ENCODE measurements at regions not wholly inside any gene's neighbourhood (a gene's known extent, or its start where the extent isn't known, plus 50 kb on each side); places are given as distances from the start of the nearest gene placed in this dataset.

DNA sequence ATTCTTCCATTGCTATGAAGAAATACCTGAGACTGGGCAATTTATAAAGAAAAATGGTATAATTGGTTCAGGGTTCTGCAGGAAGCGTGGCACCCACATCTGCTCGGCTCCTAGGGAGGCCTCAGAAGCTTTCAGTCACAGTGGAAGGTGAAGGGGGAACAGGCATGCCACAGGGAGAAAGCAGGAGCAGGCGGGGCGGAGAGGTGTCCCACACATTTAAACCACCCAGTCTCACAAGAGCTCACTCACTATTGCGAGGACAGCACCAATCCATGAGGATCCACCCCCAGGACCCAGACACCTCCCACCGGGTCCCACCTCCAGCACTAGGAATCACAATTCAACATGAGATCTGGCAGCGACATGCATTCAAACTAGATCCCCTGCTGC is 56.0 kb upstream of the C14orf180 start:
- CTCF ChIA-PET: no interaction called here

DNA sequence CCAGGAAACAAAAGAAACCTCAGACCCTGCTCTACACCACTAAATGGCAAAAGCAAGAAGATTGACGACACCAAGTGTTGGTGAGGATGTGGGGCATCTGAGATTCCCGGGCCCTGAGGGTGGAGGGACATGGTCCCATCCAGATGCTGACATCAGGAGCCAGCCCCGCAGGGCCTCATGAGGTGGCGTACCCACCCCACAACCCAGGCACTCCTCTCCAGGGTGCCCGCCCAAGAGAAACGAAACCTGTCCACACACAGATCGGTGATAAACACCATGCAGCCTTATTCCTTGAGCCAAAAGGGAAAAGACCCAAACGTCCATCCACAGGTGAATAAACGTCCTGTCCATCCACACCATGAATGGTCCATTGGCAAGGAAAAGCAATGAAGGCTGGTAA is 54.8 kb upstream of the C14orf180 start:
- POLR2A ChIA-PET: no interaction called here
- Histone ChIP-seq H3K27me3 (ENCODE audit: insufficient read depth) (no peaks in the 10 kb centered on the region), H3K79me2 (ENCODE audit: insufficient read depth) (no peaks in the 10 kb centered on the region), H3K4me1 (ENCODE audit: control insufficient read depth in 1 of 2, insufficient read depth in 2 of 2, low read depth in 1 of 2, low read length in 1 of 2) (no peaks in the 10 kb centered on the region; a peak in 1 of 4 replicates), H3K27ac (ENCODE audit: low read depth in 2 of 2, low read length in 1 of 2) (no peak overlapping the region), H3K4me2 (no peak overlapping the region), H3K36me3 (replicated peaks in 1 of 2; ENCODE audit: control insufficient read depth in 1 of 2, insufficient read depth in 2 of 2, low read length in 1 of 2) (no peaks in the 10 kb centered on the region), H3F3A (replicated peaks; ENCODE audit: insufficient read depth) (no peaks in the 10 kb centered on the region), H4K20me1 (ENCODE audit: insufficient read depth) (no peaks in the 10 kb centered on the region), H3K9me2 (no peaks in the 10 kb centered on the region), H3K4me3 (ENCODE audit: low read depth in 2 of 2, low read length in 1 of 2) (no peak overlapping the region), H2AFZ (ENCODE audit: low read depth) (no peak overlapping the region), H3K9me3 (no peaks in the 10 kb centered on the region), H3K9ac (no peak overlapping the region)
- TF ChIP-seq FOSL2 (IDR thresholded peaks at IDR 0.05; ENCODE audit: borderline replicate concordance, low read depth) (no peak), SIN3A (IDR thresholded peaks at IDR 0.05; ENCODE audit: borderline replicate concordance, low read depth, low read length) (no peak), EZH2phosphoT487 (IDR thresholded peaks at IDR 0.05; ENCODE audit: borderline replicate concordance, low read depth) (no peak), NRF1 (IDR thresholded peaks at IDR 0.05; ENCODE audit: low read depth, low read length) (no peak), RFX5 (IDR thresholded peaks at IDR 0.05; ENCODE audit: low read length) (no peak), FOXM1 (IDR thresholded peaks at IDR 0.05; ENCODE audit: low read depth) (no peak), MEF2A (IDR thresholded peaks at IDR 0.05; ENCODE audit: borderline replicate concordance, low read depth) (no peak)
- TF ChIP-seq, protein P1, sequence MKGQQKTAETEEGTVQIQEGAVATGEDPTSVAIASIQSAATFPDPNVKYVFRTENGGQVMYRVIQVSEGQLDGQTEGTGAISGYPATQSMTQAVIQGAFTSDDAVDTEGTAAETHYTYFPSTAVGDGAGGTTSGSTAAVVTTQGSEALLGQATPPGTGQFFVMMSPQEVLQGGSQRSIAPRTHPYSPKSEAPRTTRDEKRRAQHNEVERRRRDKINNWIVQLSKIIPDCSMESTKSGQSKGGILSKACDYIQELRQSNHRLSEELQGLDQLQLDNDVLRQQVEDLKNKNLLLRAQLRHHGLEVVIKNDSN (IDR thresholded peaks at IDR 0.05; ENCODE audit: borderline replicate concordance, low read depth): no peak
- TF ChIP-seq, protein P2, sequence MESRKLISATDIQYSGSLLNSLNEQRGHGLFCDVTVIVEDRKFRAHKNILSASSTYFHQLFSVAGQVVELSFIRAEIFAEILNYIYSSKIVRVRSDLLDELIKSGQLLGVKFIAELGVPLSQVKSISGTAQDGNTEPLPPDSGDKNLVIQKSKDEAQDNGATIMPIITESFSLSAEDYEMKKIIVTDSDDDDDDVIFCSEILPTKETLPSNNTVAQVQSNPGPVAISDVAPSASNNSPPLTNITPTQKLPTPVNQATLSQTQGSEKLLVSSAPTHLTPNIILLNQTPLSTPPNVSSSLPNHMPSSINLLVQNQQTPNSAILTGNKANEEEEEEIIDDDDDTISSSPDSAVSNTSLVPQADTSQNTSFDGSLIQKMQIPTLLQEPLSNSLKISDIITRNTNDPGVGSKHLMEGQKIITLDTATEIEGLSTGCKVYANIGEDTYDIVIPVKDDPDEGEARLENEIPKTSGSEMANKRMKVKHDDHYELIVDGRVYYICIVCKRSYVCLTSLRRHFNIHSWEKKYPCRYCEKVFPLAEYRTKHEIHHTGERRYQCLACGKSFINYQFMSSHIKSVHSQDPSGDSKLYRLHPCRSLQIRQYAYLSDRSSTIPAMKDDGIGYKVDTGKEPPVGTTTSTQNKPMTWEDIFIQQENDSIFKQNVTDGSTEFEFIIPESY (IDR thresholded peaks at IDR 0.05; ENCODE audit: borderline replicate concordance, low read depth): no peak
- TF ChIP-seq, protein P3, sequence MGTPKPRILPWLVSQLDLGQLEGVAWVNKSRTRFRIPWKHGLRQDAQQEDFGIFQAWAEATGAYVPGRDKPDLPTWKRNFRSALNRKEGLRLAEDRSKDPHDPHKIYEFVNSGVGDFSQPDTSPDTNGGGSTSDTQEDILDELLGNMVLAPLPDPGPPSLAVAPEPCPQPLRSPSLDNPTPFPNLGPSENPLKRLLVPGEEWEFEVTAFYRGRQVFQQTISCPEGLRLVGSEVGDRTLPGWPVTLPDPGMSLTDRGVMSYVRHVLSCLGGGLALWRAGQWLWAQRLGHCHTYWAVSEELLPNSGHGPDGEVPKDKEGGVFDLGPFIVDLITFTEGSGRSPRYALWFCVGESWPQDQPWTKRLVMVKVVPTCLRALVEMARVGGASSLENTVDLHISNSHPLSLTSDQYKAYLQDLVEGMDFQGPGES (IDR thresholded peaks at IDR 0.05; ENCODE audit: low read depth, low read length): no peak
- TF ChIP-seq, protein P4, sequence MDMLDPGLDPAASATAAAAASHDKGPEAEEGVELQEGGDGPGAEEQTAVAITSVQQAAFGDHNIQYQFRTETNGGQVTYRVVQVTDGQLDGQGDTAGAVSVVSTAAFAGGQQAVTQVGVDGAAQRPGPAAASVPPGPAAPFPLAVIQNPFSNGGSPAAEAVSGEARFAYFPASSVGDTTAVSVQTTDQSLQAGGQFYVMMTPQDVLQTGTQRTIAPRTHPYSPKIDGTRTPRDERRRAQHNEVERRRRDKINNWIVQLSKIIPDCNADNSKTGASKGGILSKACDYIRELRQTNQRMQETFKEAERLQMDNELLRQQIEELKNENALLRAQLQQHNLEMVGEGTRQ (IDR thresholded peaks at IDR 0.05; ENCODE audit: borderline replicate concordance, low read depth, low read length): no peak
- 41% methylated on average over 8 of the region's 9 CpGs for WGBS (ENCODE audit: low lambda C conversion rate)
- no peak for DNase-seq
- CTCF ChIA-PET: no interaction called here

More for the DNA sequence above, 56.0 kb upstream of the C14orf180 start:
- DNase-seq: no peak
- no peaks in the 10 kb centered on the region for H4K20me1 ChIP-seq (ENCODE audit: insufficient read depth)
- no peaks in the 10 kb centered on the region for H3K79me2 ChIP-seq (ENCODE audit: insufficient read depth)
- no peak overlapping the region for H3K27ac ChIP-seq (ENCODE audit: low read depth in 2 of 2, low read length in 1 of 2)
- H3F3A ChIP-seq (replicated peaks; ENCODE audit: insufficient read depth): no peaks in the 10 kb centered on the region
- WGBS (ENCODE audit: low lambda C conversion rate): 49% methylated on average over 7 of the region's 7 CpGs
- no peak overlapping the region for H3K9ac ChIP-seq
- no peaks in the 10 kb centered on the region for H3K9me3 ChIP-seq
- POLR2A ChIA-PET: no interaction called here
- no peak overlapping the region for H3K4me3 ChIP-seq (ENCODE audit: low read depth in 2 of 2, low read length in 1 of 2)
- no peaks in the 10 kb centered on the region for H3K27me3 ChIP-seq (ENCODE audit: insufficient read depth)
- no peak overlapping the region for H3K4me2 ChIP-seq
- H3K4me1 ChIP-seq (ENCODE audit: control insufficient read depth in 1 of 2, insufficient read depth in 2 of 2, low read depth in 1 of 2, low read length in 1 of 2): no peaks in the 10 kb centered on the region; a peak in 1 of 4 replicates
- H3K36me3 ChIP-seq (replicated peaks in 1 of 2; ENCODE audit: control insufficient read depth in 1 of 2, insufficient read depth in 2 of 2, low read length in 1 of 2): no peaks in the 10 kb centered on the region
- no peaks in the 10 kb centered on the region for H3K9me2 ChIP-seq
- no peak overlapping the region for H2AFZ ChIP-seq (ENCODE audit: low read depth)
- no peak for TF ChIP-seq NFIC (IDR thresholded peaks at IDR 0.05; ENCODE audit: borderline replicate concordance)
- TF ChIP-seq GATA2 (CRISPR knock-in tag; IDR thresholded peaks at IDR 0.05): no peak

All from SK-N-SH (cell line).